GM12878 (cell line): ENCODE measurements at regions not wholly inside any gene's neighbourhood (a gene's known extent, or its start where the extent isn't known, plus 50 kb on each side); places are given as distances from the start of the nearest gene placed in this dataset.

Source experiments
- HCFC1 ChIP-seq: fragments of 150-350 bp; IDR thresholded peaks from 2 replicates; pipeline ENCODE4 v1.6.1; 2014; ENCODE audit warnings: low read length
- NR2C1 ChIP-seq: fragments of 450-650 bp; IDR thresholded peaks from 2 replicates; pipeline ENCODE4 v1.6.1; 2017; ENCODE audit warnings: antibody characterized with exemption, mild to moderate bottlenecking, moderate library complexity

DNA sequence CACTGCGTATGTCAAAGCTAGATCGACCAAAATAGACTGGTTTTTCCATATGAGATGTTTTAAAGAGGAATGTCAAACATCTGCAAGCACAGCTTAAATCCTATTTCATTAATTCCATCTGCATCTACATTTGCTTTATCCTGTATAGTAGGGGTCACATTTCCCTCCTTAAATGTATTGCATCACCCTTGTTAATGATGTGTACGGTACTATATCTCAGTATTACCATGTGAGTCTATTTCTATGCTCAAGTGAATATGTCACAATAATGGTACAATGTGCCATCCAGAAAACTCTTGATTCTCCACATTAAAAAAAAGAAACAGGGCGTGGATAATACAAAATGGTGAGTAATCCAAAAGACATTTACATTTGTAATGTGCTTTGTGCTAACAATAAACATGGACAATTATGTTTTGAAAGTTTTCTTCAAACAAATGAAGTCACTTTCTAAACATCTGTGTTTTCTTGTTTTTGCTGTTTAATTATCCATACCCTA lies 56.6 kb downstream of the TWIST1 start:
- TF ChIP-seq HCFC1 (no peak), NR2C1 (no peak)
